H9 (cell line): ENCODE measurements at regions not wholly inside any gene's neighbourhood (a gene's known extent, or its start where the extent isn't known, plus 50 kb on each side); places are given as distances from the start of the nearest gene placed in this dataset.

Experiments used
- DNase-seq: peaks from one replicate; pipeline ENCODE4 v3.0.0-alpha.2; 2017
- H2AFZ ChIP-seq: one replicate; pipeline ENCODE4 v1.6.1; 2013; ENCODE audit warnings: mild to moderate bottlenecking, low read length, control low read depth, moderate library complexity
- H2AK5ac ChIP-seq: 2 replicates; pipeline ENCODE4 v1.6.1; 2013; ENCODE audit warnings: low read length, control low read depth, mixed read lengths; ENCODE audit not compliant: insufficient read length
- H2BK120ac ChIP-seq: one replicate; pipeline ENCODE4 v1.6.1; 2013; ENCODE audit warnings: low read depth, mild to moderate bottlenecking, low read length, control low read depth, inconsistent platforms; ENCODE audit not compliant: poor library complexity, severe bottlenecking
- H2BK12ac ChIP-seq: 2 replicates; pipeline ENCODE4 v1.6.1; 2013; ENCODE audit warnings: low read length, control low read depth, mixed read lengths, low read depth; ENCODE audit not compliant: insufficient read length
- H2BK15ac ChIP-seq: 2 replicates; pipeline ENCODE4 v1.6.1; 2013; ENCODE audit warnings: low read depth, low read length, control low read depth
- H2BK20ac ChIP-seq: one replicate; pipeline ENCODE4 v1.6.1; 2013; ENCODE audit warnings: low read depth, mild to moderate bottlenecking, low read length, control low read depth, inconsistent platforms; ENCODE audit not compliant: poor library complexity, severe bottlenecking
- H2BK5ac ChIP-seq: 2 replicates; pipeline ENCODE4 v1.6.1; 2013; ENCODE audit warnings: low read length, control low read depth, mixed read lengths; ENCODE audit not compliant: insufficient read length
- H3K14ac ChIP-seq: 2 replicates; pipeline ENCODE4 v1.6.1; 2013; ENCODE audit warnings: low read length, control low read depth; ENCODE audit not compliant: insufficient read depth
- H3K18ac ChIP-seq: 2 replicates; pipeline ENCODE4 v1.6.1; 2013; ENCODE audit warnings: low read depth, mild to moderate bottlenecking, mixed read lengths, low read length, control low read depth; ENCODE audit not compliant: insufficient read length
- H3K23ac ChIP-seq: 2 replicates; pipeline ENCODE4 v1.6.1; 2013; ENCODE audit warnings: low read length, control low read depth, mixed read lengths, low read depth; ENCODE audit not compliant: insufficient read length
- H3K23me2 ChIP-seq: 2 replicates; pipeline ENCODE4 v1.6.1; 2013; ENCODE audit warnings: low read depth, mild to moderate bottlenecking, mixed read lengths, low read length, control low read depth; ENCODE audit not compliant: insufficient read length, poor library complexity, severe bottlenecking
- H3K27ac ChIP-seq: 2 replicates; pipeline ENCODE4 v1.5.1; 2013; ENCODE audit warnings: low read length, control low read depth, mixed read lengths, low read depth; ENCODE audit not compliant: insufficient read length
- H3K27me3 ChIP-seq: 2 replicates; pipeline ENCODE4 v1.6.1; 2013; ENCODE audit warnings: low read length, control low read depth, inconsistent platforms; ENCODE audit not compliant: insufficient read depth
- H3K4ac ChIP-seq: 2 replicates; pipeline ENCODE4 v1.6.1; 2013; ENCODE audit warnings: low read depth, mild to moderate bottlenecking, control low read depth, inconsistent platforms, low read length, moderate library complexity
- H3K4me1 ChIP-seq: 2 replicates; pipeline ENCODE4 v1.6.1; 2013; ENCODE audit warnings: low read length, control low read depth, inconsistent platforms; ENCODE audit not compliant: insufficient read depth
- H3K4me2 ChIP-seq: 2 replicates; pipeline ENCODE4 v1.6.1; 2013; ENCODE audit warnings: low read length, control low read depth, mixed read lengths; ENCODE audit not compliant: insufficient read length, insufficient read depth
- H3K56ac ChIP-seq: 2 replicates; pipeline ENCODE4 v1.6.1; 2013; ENCODE audit warnings: low read depth, mild to moderate bottlenecking, mixed read lengths, low read length, control low read depth; ENCODE audit not compliant: insufficient read length
- H3K79me1 ChIP-seq: 2 replicates; pipeline ENCODE4 v1.6.1; 2013; ENCODE audit warnings: low read depth, mild to moderate bottlenecking, moderate library complexity, low read length, control low read depth, inconsistent platforms; ENCODE audit not compliant: insufficient read depth, poor library complexity, severe bottlenecking
- H3K79me2 ChIP-seq: 2 replicates; pipeline ENCODE4 v1.6.1; 2013; ENCODE audit warnings: low read length, control low read depth, inconsistent platforms; ENCODE audit not compliant: insufficient read depth
- H3K9ac ChIP-seq: 2 replicates; pipeline ENCODE4 v1.6.1; 2013; ENCODE audit warnings: low read length, control low read depth, mixed read lengths; ENCODE audit not compliant: insufficient read length; ENCODE audit errors: extremely low read depth
- H3K9me3 ChIP-seq: one replicate; pipeline ENCODE4 v1.6.1; 2013; ENCODE audit warnings: low read depth, low read length, inconsistent platforms; ENCODE audit not compliant: control insufficient read depth
- H3T11ph ChIP-seq: one replicate; pipeline ENCODE4 v1.6.1; 2013; ENCODE audit warnings: mild to moderate bottlenecking, low read length, control low read depth, inconsistent platforms
- H4K20me1 ChIP-seq: one replicate; pipeline ENCODE4 v1.6.1; 2013; ENCODE audit not compliant: control insufficient read depth, insufficient read length, insufficient read depth
- H4K5ac ChIP-seq: 2 replicates; pipeline ENCODE4 v1.6.1; 2013; ENCODE audit warnings: low read depth, mild to moderate bottlenecking, mixed read lengths, low read length, control low read depth; ENCODE audit not compliant: insufficient read length
- H4K8ac ChIP-seq: replicated peaks from 2 replicates; pipeline ENCODE4 v1.6.1; 2013; ENCODE audit warnings: low read length, control low read depth, mixed read lengths, low read depth; ENCODE audit not compliant: insufficient read length
- H4K91ac ChIP-seq: 2 replicates; pipeline ENCODE4 v1.6.1; 2013; ENCODE audit warnings: low read depth, mild to moderate bottlenecking, moderate library complexity, mixed read lengths, low read length, control low read depth; ENCODE audit not compliant: insufficient read length
- H3K27ac Mint-ChIP-seq, 3 experiments: 2 replicates in 2 of 3; 3 replicates in 1 of 3; pipeline ENCODE4 v1.8.0; 2020 to 2021; ENCODE audit warnings: mixed read lengths in 3 of 3, mild to moderate bottlenecking in 1 of 3, moderate library complexity in 1 of 3
- H3K27me3 Mint-ChIP-seq: 2 replicates; pipeline ENCODE4 v1.8.0; 2021; ENCODE audit warnings: low read depth, mild to moderate bottlenecking, moderate library complexity, mixed read lengths
- H3K36me3 Mint-ChIP-seq, 3 experiments: 2 replicates in 2 of 3; 3 replicates in 1 of 3; pipeline ENCODE4 v1.8.0; 2020 to 2021; ENCODE audit warnings: low read depth in 3 of 3, mixed read lengths in 3 of 3; ENCODE audit not compliant: insufficient read depth in 1 of 3
- H3K4me1 Mint-ChIP-seq, 2 experiments: 2 replicates each; pipeline ENCODE4 v1.8.0; 2020; ENCODE audit warnings: mixed read lengths in 2 of 2
- H3K4me3 Mint-ChIP-seq, 2 experiments: 2 replicates in 1 of 2; 3 replicates in 1 of 2; pipeline ENCODE4 v1.8.0; 2020 to 2021; ENCODE audit warnings: mild to moderate bottlenecking in 2 of 2, mixed read lengths in 2 of 2, moderate library complexity in 1 of 2
- H3K9me3 Mint-ChIP-seq, 2 experiments: 2 replicates in 1 of 2; 3 replicates in 1 of 2; pipeline ENCODE4 v1.8.0; 2020; ENCODE audit warnings: mild to moderate bottlenecking in 2 of 2, mixed read lengths in 2 of 2, moderate library complexity in 1 of 2
- WGBS: extraction: QIAGEN DNeasy Blood & Tissue Kit; methylation state at CpG from one replicate; pipeline ENCODE4 v1.1.7; 2013; ENCODE audit warnings: missing lambda C conversion rate, low lambda C conversion rate, mixed read lengths; ENCODE audit not compliant: insufficient read length; ENCODE audit errors: extremely low coverage; 5-methylcytosine and 5-hydroxymethylcytosine counted together
- TF ChIP-seq, protein P1 (sequence below): fragments of 200-600 bp; sonication (generic); conservative IDR thresholded peaks from 3 replicates; pipeline ENCODE4 v1.8.0; 2021; ENCODE audit warnings: antibody characterized with exemption, mild to moderate bottlenecking

DNA sequence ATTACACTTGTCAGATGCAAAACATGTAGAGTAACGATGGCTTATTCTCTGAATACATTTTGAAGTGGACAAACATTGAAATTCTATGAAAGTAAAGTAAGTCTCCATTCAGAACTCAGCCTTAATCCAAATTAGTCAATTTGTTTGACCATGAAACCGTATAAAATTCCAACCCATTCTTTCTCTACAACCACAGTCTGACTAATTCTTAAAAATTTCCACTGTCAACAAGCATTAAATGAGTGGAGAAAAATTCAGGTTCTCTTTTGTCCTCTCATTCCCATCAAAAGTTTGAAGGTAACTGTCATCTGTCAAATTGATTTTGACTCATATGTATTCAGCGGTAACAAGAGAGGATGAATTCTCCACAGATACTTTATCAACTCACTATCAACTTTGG lies 1031.5 kb downstream of the SORCS1 start:
- Histone ChIP-seq H2BK20ac (no peak overlapping the region), H3K4ac (no peak overlapping the region), H3K18ac (no peak overlapping the region), H4K8ac (no peak overlapping the region), H3K14ac (no peak overlapping the region), H3K23ac (no peak overlapping the region), H2BK120ac (no peak overlapping the region), H3K4me1 (no peaks in the 10 kb centered on the region), H3K79me1 (no peaks in the 10 kb centered on the region), H2BK12ac (no peak overlapping the region), H2BK5ac (no peak overlapping the region), H3K56ac (no peak overlapping the region), H3K9me3 (no peaks in the 10 kb centered on the region), H3K27ac (no peak overlapping the region), H3T11ph (no peak overlapping the region), H4K5ac (no peak overlapping the region), H4K91ac (no peak overlapping the region), H3K4me2 (no peak overlapping the region), H3K9ac (no peak overlapping the region), H3K27me3 (no peaks in the 10 kb centered on the region), H2AFZ (no peak overlapping the region), H3K79me2 (no peaks in the 10 kb centered on the region), H3K23me2 (no peaks in the 10 kb centered on the region), H2BK15ac (no peak overlapping the region), H4K20me1 (no peaks in the 10 kb centered on the region), H2AK5ac (no peak overlapping the region)
- Mint-ChIP-seq H3K27me3 (no peaks in the 10 kb centered on the region), H3K4me1 (no peaks in the 10 kb centered on the region), H3K4me3 (no peak overlapping the region), H3K9me3 (no peaks in the 10 kb centered on the region), H3K27ac (no peak overlapping the region), H3K36me3 (no peaks in the 10 kb centered on the region)
- DNase-seq = no peak
- TF ChIP-seq, protein P1, sequence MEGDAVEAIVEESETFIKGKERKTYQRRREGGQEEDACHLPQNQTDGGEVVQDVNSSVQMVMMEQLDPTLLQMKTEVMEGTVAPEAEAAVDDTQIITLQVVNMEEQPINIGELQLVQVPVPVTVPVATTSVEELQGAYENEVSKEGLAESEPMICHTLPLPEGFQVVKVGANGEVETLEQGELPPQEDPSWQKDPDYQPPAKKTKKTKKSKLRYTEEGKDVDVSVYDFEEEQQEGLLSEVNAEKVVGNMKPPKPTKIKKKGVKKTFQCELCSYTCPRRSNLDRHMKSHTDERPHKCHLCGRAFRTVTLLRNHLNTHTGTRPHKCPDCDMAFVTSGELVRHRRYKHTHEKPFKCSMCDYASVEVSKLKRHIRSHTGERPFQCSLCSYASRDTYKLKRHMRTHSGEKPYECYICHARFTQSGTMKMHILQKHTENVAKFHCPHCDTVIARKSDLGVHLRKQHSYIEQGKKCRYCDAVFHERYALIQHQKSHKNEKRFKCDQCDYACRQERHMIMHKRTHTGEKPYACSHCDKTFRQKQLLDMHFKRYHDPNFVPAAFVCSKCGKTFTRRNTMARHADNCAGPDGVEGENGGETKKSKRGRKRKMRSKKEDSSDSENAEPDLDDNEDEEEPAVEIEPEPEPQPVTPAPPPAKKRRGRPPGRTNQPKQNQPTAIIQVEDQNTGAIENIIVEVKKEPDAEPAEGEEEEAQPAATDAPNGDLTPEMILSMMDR = no peak
- WGBS = no CpG with 5 or more reads among the region's 3 CpGs
